ENCODE measurements at regions not wholly inside any gene's neighbourhood (a gene's known extent, or its start where the extent isn't known, plus 50 kb on each side); places are given as distances from the start of the nearest gene placed in this dataset.

DNA sequence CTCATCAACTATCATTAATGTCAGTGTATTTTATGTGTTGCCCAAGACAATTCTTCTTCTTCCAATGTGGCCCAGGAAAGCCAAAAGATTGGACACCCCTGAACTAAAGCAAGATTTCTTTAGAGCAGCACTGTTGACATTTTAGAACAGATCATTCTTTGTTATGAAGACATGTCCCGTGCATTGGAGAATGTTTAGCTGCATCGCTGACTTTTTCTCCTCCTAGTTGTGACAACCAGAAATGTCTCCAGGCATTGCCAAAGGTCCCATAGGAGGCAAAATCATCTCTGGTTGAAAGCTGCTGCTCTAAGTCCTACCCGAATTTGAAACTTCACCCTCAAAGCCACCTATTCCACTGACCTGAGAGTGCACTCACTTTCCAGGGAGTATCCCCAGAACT lies 62.7 kb upstream of the IRX6 start:
- TF ChIP-seq POLR2AphosphoS5 (IDR thresholded peaks at IDR 0.05; ENCODE audit: low read depth, low read length) (no peak), TCF7L2 (IDR thresholded peaks at IDR 0.05; ENCODE audit: low read depth, low read length) (no peak)
- TF ChIP-seq, protein P1, sequence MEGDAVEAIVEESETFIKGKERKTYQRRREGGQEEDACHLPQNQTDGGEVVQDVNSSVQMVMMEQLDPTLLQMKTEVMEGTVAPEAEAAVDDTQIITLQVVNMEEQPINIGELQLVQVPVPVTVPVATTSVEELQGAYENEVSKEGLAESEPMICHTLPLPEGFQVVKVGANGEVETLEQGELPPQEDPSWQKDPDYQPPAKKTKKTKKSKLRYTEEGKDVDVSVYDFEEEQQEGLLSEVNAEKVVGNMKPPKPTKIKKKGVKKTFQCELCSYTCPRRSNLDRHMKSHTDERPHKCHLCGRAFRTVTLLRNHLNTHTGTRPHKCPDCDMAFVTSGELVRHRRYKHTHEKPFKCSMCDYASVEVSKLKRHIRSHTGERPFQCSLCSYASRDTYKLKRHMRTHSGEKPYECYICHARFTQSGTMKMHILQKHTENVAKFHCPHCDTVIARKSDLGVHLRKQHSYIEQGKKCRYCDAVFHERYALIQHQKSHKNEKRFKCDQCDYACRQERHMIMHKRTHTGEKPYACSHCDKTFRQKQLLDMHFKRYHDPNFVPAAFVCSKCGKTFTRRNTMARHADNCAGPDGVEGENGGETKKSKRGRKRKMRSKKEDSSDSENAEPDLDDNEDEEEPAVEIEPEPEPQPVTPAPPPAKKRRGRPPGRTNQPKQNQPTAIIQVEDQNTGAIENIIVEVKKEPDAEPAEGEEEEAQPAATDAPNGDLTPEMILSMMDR (IDR thresholded peaks at IDR 0.05), result no peak

Measured in Panc1 (cell line).